Right cardiac atrium (tissue), 5 donors: ENCODE measurements at regions not wholly inside any gene's neighbourhood (a gene's known extent, or its start where the extent isn't known, plus 50 kb on each side); places are given as distances from the start of the nearest gene placed in this dataset.
"Not testable (repeated sequence)": the region's sequence is repeated elsewhere in the genome, so short reads cannot be mapped to it uniquely, and the experiment has no call there.

Experiments used
- ATAC-seq, 2 donors: fragments of 200-7000 bp; cut with Tn5 transposase; one replicate each; pipeline versions ENCODE4 v1.8.0 to v1.9.1; 2020; ENCODE audit warnings: moderate library complexity in 2 of 2, mild to moderate bottlenecking in 1 of 2
- DNase-seq, 3 donors: peaks; one replicate each; pipeline ENCODE4 v3.0.0-alpha.2; 2020
- H3K27ac ChIP-seq: one replicate; pipeline ENCODE4 v1.5.1; 2013; ENCODE audit warnings: mild to moderate bottlenecking, low read length, control low read depth, moderate library complexity
- H3K27me3 ChIP-seq: one replicate; pipeline ENCODE4 v1.6.1; 2013; ENCODE audit not compliant: control insufficient read depth, insufficient read depth
- H3K4me1 ChIP-seq: one replicate; pipeline ENCODE4 v1.6.1; 2013; ENCODE audit warnings: low read length; ENCODE audit not compliant: control insufficient read depth, insufficient read depth
- H3K4me3 ChIP-seq: one replicate; pipeline ENCODE4 v1.5.1; 2013; ENCODE audit warnings: low read length, control low read depth
- H3K9me3 ChIP-seq: one replicate; pipeline ENCODE4 v1.6.1; 2013; ENCODE audit warnings: low read length; ENCODE audit not compliant: control insufficient read depth
- WGBS: extraction: QIAGEN DNeasy Blood & Tissue Kit; methylation state at CpG from one replicate; pipeline ENCODE4 v1.1.7; 2013; 5-methylcytosine and 5-hydroxymethylcytosine counted together
- intact Hi-C, 4 donors: fragments of 100-400 bp; cut with DNase I; formaldehyde crosslinking; loops; one replicate each; pipeline versions ENCODE4 v1.11.0 to v1.14.0; 2022 to 2023
- donor health status: healthy with polysubstance abuse.
- donor health status: DM: no; HTN: yes; CAD: no.
- donor health status: DM: no; HTN: no; CAD: no.
- donor health status: DM: no; HTN: yes; CAD: no; lungs with severe emphysema.
- donor health status: DM: yes; HTN: yes; CAD: no.

DNA sequence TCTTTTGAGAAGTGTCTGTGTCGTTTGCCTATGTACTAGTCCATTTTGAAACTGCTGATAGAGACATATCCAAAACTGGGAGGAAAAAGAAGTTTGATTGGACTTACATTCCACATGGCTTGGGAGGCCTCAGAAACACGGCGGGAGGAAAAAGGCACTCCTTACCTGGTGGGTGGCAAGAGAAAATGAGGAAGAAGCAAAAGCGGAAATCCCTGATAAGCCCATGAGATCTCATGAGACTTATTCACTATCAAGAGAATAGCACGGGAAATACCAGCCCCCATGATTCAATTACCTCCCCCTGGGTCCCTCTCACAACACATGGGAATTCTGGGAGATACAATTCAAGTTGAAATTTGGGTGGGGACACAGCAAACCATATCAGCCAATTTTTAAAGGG is 727.6 kb downstream of the TMEM121 start:
- DNase-seq, H3K4me1 ChIP-seq, H3K27ac ChIP-seq, H3K9me3 ChIP-seq, intact Hi-C loops, H3K27me3 ChIP-seq, H3K4me3 ChIP-seq, ATAC-seq: not testable (repeated sequence)
- 43% methylated on average over 5 of the region's 5 CpGs for WGBS

GRCh38 chr14:106257569-106257994 is 731.2 kb downstream of the TMEM121 start:
- H3K4me1 ChIP-seq, H3K9me3 ChIP-seq, H3K4me3 ChIP-seq, intact Hi-C loops, H3K27me3 ChIP-seq, ATAC-seq, H3K27ac ChIP-seq: not testable (repeated sequence)
- 45% methylated on average over 16 of the region's 16 CpGs for WGBS
- DNase-seq: peak; percentile 20 to 71 (median 51)

DNA sequence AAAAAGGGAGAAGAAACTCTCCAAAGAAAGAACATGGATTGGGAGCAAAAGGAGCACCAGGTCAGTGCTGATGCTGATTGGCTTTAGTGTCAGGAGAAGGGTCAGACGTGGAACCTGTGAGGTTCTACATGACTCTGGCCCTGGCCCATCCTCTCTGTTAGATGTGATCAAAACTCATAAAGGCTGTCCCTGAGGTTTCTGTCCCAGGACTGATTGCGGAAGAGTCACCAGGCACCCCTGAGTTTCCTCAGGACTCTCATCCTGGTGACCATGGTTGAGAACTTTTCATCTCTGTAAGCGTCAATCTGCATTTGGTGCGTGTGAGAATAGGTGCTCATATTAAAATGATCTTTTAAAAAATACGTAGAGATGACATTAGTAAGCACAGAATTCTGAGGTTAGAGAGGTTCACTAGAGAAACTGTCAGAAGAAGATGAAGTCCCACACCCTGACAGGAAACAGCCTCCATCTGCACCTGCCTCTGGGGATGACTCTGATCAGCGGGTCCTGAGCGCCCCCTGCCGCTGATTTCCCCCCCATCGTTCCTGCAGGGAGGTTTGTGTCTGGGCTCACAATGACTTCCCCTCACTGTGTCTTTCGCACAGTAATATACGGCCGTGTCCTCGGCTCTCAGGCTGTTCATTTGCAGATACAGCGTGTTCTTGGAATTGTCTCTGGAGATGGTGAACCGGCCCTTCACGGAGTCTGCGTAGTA is 741.8 kb downstream of the TMEM121 start:
- Histone ChIP-seq H3K27ac (no peak overlapping the region), H3K4me1 (no peaks in the 10 kb centered on the region), H3K27me3 (peaks cover 9% of the 10 kb centered on the region), H3K9me3 (no peaks in the 10 kb centered on the region), H3K4me3 (no peak overlapping the region)
- WGBS: 42% methylated on average over 17 of the region's 17 CpGs
- DNase-seq: peak in 1 of 3 donors; percentile 57
- intact Hi-C loops: no loop called here
- ATAC-seq: no peak

- Histone ChIP-seq H3K27ac (no peak overlapping the region), H3K4me3 (no peak overlapping the region), H3K27me3 (peaks cover 9% of the 10 kb centered on the region), H3K4me1 (no peaks in the 10 kb centered on the region), H3K9me3 (no peaks in the 10 kb centered on the region)
- ATAC-seq: no peak
- intact Hi-C loops: no loop called here
- DNase-seq: no peak
- WGBS: 49% methylated on average over 2 of the region's 2 CpGs
Measured at GRCh38 chr14:106269029-106269428, 742.6 kb downstream of the TMEM121 start.

- DNase-seq: no peak
- Histone ChIP-seq H3K27ac (no peak overlapping the region), H3K4me3 (no peak overlapping the region), H3K4me1 (no peaks in the 10 kb centered on the region), H3K9me3 (no peaks in the 10 kb centered on the region), H3K27me3 (peaks cover 9% of the 10 kb centered on the region)
- intact Hi-C loops: no loop called here
- ATAC-seq: no peak
- 66% methylated on average over 12 of the region's 12 CpGs for WGBS
Measured at GRCh38 chr14:106269451-106270204, 743.2 kb downstream of the TMEM121 start.

DNA sequence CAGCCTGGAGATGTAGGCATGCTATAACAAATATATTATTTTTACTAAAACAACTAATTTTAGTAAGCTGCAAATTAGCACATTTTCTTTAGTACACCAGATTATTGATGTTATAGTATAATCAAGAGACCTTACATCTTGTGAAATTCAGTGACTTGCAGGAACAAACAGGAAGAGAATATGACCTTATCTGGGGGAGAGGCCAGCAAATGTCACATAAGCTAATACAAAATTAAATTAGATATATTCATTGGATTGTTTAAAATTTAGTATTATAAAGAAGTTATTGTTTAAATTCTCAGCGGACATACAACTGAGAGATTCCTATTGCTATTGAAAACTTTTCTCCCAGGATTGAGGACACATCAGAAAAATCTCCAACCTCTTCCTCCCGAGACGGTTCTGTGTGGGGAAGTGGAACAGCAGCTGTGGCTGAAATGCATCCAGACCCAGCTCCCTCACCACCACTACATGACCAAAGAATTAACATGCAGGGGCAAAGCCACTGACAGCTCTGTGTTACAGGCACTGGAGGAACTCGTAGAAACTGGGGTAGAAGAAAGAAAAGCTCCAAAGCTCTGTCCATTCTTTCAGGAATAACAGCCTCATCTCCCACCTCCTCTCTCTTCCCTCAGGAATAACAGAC is 744.2 kb downstream of the TMEM121 start:
- H3K4me3 ChIP-seq, H3K27ac ChIP-seq, H3K27me3 ChIP-seq, H3K4me1 ChIP-seq, ATAC-seq, DNase-seq, intact Hi-C loops, H3K9me3 ChIP-seq: not testable (repeated sequence)
- 25% methylated on average over 3 of the region's 4 CpGs for WGBS

DNA sequence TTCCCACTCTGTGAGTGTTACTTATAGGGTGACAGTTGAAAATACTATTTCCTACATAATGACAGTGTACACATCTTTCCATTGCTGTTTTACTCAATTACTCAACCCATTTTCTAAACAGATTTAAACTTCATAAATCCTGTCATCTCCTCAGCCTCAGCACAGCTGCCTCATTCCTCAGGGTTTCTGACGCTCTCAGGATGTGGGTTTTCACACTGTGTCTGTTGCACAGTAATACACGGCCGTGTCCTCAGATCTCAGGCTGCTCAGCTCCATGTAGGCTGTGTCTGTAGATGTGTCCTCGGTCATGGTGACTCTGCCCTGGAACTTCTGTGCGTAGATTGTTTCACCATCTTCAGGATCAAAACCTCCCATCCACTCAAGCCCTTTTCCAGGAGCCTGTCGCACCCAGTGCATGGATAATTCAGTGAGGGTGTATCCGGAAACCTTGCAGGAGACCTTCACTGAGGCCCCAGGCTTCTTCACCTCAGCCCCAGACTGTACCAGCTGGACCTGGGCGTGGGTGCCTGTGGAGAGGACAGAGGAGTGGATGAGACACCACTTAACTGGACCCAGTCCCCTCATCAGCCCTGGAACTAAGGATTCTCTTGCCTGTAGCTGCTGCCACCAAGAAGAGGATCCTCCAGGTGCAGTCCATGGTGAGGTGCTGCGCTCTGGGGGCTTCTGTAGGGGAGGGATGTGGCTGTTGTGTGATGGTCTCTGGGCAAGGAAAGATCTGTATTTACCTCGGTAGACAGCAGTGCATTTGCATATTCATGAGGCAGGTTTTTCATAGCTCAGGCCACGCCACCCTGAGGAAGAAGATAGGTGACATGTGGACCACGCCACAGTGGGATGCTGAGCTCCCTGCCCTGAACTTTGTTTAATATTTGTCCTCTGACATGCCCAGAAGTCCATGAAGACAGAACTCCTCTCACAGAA is 750.2 kb downstream of the TMEM121 start:
- no peaks in the 10 kb centered on the region for H3K27me3 ChIP-seq

DNA sequence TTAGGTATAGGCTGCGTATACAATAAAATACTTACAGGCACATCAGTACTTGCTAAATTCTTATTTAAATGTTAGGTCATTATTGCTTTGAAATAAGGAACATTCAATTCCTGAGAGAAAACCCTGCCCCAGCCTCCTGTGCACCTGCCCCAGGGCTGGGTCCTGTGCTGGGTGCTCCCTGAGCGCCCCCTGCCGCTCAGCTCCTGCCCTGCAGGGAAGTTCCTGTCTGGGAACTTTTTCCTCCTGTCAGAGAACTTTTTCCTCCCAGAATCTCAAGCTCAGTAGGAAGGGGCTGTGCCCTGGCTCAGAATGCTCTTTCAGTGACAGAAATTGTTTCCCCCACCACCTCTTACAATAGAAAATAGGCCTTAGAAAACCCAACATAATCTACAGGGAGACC is 751.1 kb downstream of the TMEM121 start:
- ATAC-seq: no peak
- intact Hi-C loops: no loop called here
- H3K4me1 ChIP-seq: no peaks in the 10 kb centered on the region
- H3K4me3 ChIP-seq: no peak overlapping the region
- no peak for DNase-seq
- H3K27ac ChIP-seq: no peak overlapping the region
- no peaks in the 10 kb centered on the region for H3K9me3 ChIP-seq
- H3K27me3 ChIP-seq: no peaks in the 10 kb centered on the region
- WGBS: 30% methylated on average over 3 of the region's 3 CpGs

More for the DNA sequence above, 750.2 kb downstream of the TMEM121 start:
- Histone ChIP-seq H3K4me3 (no peak overlapping the region), H3K9me3 (no peaks in the 10 kb centered on the region), H3K4me1 (no peaks in the 10 kb centered on the region), H3K27ac (no peak overlapping the region)
- intact Hi-C loops: no loop called here
- ATAC-seq (no peak), DNase-seq (no peak)
- 51% methylated on average over 12 of the region's 12 CpGs for WGBS

- H3K9me3 ChIP-seq: no peaks in the 10 kb centered on the region
- H3K27me3 ChIP-seq: no peaks in the 10 kb centered on the region
- no peak overlapping the region for H3K27ac ChIP-seq
- intact Hi-C loops: no loop called here
- no peaks in the 10 kb centered on the region for H3K4me1 ChIP-seq
- ATAC-seq (no peak), DNase-seq (no peak)
- H3K4me3 ChIP-seq: no peak overlapping the region
Measured at GRCh38 chr14:106280876-106281275, 754.5 kb downstream of the TMEM121 start.

- no peaks in the 10 kb centered on the region for H3K4me1 ChIP-seq
- WGBS: 80% methylated on average over 41 of the region's 41 CpGs
- ATAC-seq (no peak), DNase-seq (no peak)
- H3K27me3 ChIP-seq: no peaks in the 10 kb centered on the region
- H3K4me3 ChIP-seq: no peak overlapping the region
- intact Hi-C loops: no loop called here
- no peaks in the 10 kb centered on the region for H3K9me3 ChIP-seq
- no peak overlapping the region for H3K27ac ChIP-seq
Measured at GRCh38 chr14:106286697-106287290, 760.4 kb downstream of the TMEM121 start.
